ENCODE measurements at regions not wholly inside any gene's neighbourhood (a gene's known extent, or its start where the extent isn't known, plus 50 kb on each side); places are given as distances from the start of the nearest gene placed in this dataset.

- intact Hi-C loops (cut with DNase I) = no loop called here
- ATAC-seq (no peak), DNase-seq (no peak)
Measured at GRCh38 chr14:76304536-76305267, 71.2 kb upstream of the ESRRB start.

- intact Hi-C loops (cut with DNase I) = no loop called here
- no peak for DNase-seq
- ATAC-seq = no peak
Measured at GRCh38 chr14:76305268-76305826, 70.6 kb upstream of the ESRRB start.

DNA sequence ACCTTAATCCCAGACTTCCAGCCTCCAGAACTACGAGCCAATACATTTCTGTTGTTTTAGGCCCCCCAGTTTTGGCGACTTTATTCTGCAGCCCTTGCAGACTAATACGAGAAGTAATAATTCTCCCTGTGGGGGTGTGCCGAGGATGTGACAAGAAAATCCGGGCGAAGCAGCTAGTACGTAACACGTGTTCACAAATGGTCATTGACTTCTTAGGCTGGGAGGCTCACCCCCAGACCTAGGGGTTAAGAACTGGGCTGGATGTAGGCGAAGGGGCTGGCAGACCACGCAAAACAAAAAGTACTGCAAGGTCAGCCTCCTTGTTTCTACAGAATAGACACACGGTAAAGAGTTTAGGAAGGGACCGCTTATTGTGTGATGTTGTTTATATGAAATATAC is 69.8 kb upstream of the ESRRB start:
- no peak for DNase-seq
- intact Hi-C loops (cut with DNase I) = no loop called here
- ATAC-seq = no peak

DNA sequence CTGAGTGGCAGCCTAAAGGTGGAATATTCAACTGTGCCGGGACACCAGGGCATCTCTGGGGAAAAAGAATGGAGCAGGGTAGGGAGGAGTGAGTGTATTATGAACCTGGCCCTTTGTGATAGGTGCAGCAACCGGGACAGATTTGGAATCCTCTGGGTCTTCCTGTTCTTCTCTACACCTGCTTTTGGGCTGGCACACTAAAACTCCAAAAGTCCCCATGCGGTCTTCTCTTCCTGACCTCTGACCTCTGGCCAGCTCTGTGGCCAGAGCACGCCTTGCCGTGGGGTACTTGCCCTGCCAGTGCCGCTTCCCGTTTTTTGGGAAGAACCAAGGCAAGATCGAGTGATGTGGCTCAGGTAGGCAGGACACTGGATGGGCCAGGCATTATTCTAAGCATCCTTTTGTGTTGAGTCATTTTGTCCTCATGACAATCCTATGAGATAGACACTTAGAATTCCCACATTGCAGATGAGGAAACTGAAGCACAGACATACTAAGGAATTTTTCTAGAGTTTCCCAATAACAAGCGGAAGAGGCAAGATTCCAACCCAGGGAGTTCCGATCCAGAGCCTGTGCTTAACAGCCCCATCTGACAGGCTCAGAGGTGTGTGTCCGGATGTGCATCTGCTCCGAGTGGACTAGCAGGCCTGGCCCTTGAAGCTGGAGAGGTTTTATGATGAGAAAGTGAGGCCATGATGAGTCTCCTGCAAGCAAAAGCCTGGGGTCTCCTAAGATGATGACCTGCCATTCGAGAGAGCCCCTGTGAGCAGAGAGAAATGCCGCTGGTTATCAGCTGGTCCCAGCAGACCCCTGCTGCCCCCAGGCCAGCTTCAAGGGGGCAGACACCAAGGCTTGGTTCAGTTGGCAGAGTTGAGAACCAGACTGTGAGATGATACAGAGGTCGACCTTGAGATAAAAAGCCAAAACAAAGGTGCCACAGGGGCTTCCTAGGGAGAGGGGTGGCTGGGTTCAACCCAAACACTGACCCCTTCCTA is 67.9 kb upstream of the ESRRB start:
- intact Hi-C loops (cut with DNase I) = no loop called here
- ATAC-seq = no peak
- DNase-seq = no peak

- intact Hi-C loops (cut with DNase I) = no loop called here
- DNase-seq (no peak), ATAC-seq (no peak)
Measured at GRCh38 chr14:76309572-76310162, 66.3 kb upstream of the ESRRB start.

- intact Hi-C loops (cut with DNase I) = no loop called here
- ATAC-seq = no peak
- no peak for DNase-seq
Measured at GRCh38 chr14:76311079-76311758, 64.7 kb upstream of the ESRRB start.

- intact Hi-C loops (cut with DNase I) = no loop called here
- no peak for DNase-seq
- no peak for ATAC-seq
Measured at GRCh38 chr14:76312821-76313220, 63.1 kb upstream of the ESRRB start.

DNA sequence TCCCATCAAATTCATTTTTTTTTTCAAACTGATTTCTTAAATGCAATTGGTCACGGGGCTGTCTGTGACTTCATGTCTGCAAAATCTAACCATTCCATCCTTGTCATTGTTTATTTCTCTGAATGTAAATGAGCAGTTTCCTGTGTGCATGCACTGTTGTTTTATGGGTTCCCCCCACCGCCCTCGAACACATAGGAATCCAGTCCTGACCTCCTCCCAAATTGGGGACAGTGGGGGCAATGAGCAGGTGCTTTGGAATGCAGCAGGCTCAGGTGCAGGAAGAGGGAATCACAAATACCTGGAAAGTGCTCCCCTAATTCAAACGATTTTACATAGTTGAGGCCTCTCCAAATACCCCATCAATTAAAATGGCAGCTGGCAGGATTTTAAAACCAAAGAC is 62.6 kb upstream of the ESRRB start:
- intact Hi-C loops (cut with DNase I) = no loop called here
- DNase-seq = no peak
- no peak for ATAC-seq

- intact Hi-C loops (cut with DNase I) = no loop called here
- ATAC-seq = no peak
- no peak for DNase-seq
Measured at GRCh38 chr14:76313852-76314251, 62.1 kb upstream of the ESRRB start.

DNA sequence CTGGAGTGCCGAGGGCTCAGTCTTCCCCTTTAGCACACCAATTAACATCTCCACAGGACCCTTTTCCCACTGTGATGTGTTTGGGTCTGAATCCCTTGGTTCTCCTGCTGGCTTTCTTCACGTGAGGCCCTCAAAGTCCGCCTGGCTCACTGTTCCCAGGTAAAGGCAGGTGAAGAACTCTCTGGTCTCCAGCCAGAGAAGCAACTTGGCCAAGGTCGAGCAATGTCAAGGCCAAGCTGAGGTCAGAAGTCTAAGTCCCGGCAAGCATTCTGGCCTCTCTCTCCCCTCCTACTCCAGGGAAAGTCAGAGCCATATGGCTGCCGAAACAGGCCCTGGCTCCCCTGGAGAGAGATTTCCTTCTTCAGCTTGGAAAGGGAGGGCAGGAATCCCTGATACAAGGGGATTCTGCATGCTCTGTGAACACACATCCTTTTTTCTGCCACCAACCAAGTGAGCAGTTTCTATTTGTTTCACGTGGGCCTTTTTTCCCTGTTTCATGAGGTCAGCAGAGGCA is 61.4 kb upstream of the ESRRB start:
- ATAC-seq = no peak
- intact Hi-C loops (cut with DNase I) = no loop called here

GRCh38 chr14:76320486-76320885 is 55.5 kb upstream of the ESRRB start:
- intact Hi-C loops (cut with DNase I) = no loop called here
- ATAC-seq (no peak), DNase-seq (no peak)

More for the DNA sequence above, 61.4 kb upstream of the ESRRB start:
- no peak for DNase-seq

DNA sequence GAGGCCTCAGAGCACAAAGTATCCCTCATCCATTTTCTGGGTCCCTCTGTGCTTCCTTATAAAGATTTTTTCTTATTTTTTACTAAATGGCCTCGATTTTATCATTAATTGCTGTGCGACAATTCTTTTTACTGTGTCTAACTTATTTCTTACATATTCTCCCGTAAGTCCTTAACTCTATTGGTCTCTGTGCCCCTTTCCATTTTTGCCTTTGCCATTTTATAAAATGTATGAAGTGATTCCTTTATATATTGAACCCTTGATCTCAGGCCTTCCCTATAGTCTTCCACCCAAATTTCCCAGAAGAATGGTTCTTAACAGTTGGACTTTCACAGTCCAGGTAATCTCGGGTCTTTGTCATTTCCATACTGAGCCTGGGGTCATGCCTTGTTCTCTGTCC is 55.0 kb upstream of the ESRRB start:
- no peak for ATAC-seq
- intact Hi-C loops (cut with DNase I) = no loop called here

DNA sequence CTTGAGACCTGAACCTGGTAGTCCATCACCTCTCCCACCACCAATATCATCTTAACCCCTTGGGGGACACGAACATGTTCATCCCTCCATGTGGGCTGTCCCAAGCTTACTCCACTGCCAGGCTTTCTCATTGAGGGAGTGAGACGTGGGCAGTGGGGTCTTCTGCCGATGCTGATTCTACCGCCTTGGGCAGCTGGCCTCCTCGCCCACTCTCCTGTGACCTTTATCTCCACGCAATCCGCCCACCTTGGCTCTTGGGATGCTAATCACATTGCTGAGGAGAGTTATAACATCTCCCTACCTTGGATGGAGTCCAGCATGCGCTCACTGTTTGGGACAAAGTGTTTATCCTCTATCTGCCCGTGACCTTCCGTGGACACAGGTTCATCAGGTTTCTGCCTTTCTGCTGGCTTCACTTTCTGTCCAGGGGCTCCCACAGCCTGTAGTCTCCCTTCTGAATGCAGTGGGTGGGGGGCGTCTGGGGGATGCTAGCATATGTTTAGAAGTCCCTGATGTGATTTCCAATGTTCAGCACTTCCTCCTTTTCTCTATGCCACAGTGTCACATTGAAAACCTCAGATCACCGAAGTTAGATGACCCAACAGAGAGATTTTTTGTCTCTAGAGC is 53.2 kb upstream of the ESRRB start:
- DNase-seq = no peak
- intact Hi-C loops (cut with DNase I) = no loop called here
- no peak for ATAC-seq

More for the DNA sequence above, 55.0 kb upstream of the ESRRB start:
- no peak for DNase-seq

GRCh38 chr14:76323331-76324050 is 52.4 kb upstream of the ESRRB start:
- no peak for ATAC-seq

GRCh38 chr14:76324133-76324532 is 51.8 kb upstream of the ESRRB start:
- DNase-seq (no peak), ATAC-seq (no peak)
- intact Hi-C loops (cut with DNase I) = no loop called here

More at GRCh38 chr14:76323331-76324050, 52.4 kb upstream of the ESRRB start:
- intact Hi-C loops (cut with DNase I) = no loop called here
- no peak for DNase-seq
